SK-N-SH treated with all-trans-retinoic acid at 6 μM for 48 hours (cell line): ENCODE measurements at regions not wholly inside any gene's neighbourhood (a gene's known extent, or its start where the extent isn't known, plus 50 kb on each side); places are given as distances from the start of the nearest gene placed in this dataset.
"Not testable (repeated sequence)": the region's sequence is repeated elsewhere in the genome, so short reads cannot be mapped to it uniquely, and the experiment has no call there.

Experiments used
- ATAC-seq: fragments of 200-7000 bp; cut with Tn5 transposase; 3 replicates; pipeline ENCODE4 v1.9.1; 2020; ENCODE audit warnings: mild to moderate bottlenecking, moderate library complexity
- ARNTL ChIP-seq: fragments of 450-650 bp; formaldehyde crosslinking; IDR thresholded peaks from 2 replicates; pipeline ENCODE4 v1.5.0; 2020; ENCODE audit warnings: low read depth, mild to moderate bottlenecking, moderate library complexity, borderline replicate concordance
- BACH2 ChIP-seq: fragments of 250-450 bp; sonication (Bioruptor Pico); IDR thresholded peaks from 2 replicates; pipeline ENCODE4 v1.9.0; 2021; ENCODE audit warnings: mild to moderate bottlenecking, borderline replicate concordance
- CSDC2 ChIP-seq: fragments of 250-450 bp; sonication (Bioruptor Pico); IDR thresholded peaks from 2 replicates; pipeline ENCODE4 v1.5.0; 2020; ENCODE audit warnings: mild to moderate bottlenecking, moderate library complexity
- ESRRG ChIP-seq: fragments of 250-450 bp; sonication (Bioruptor Pico); IDR thresholded peaks from 2 replicates; pipeline ENCODE4 v1.6.1; 2021; ENCODE audit warnings: mild to moderate bottlenecking
- GLIS3 ChIP-seq: fragments of 250-450 bp; sonication (Bioruptor Pico); IDR thresholded peaks from 2 replicates; pipeline ENCODE4 v1.5.0; 2020; ENCODE audit warnings: mild to moderate bottlenecking, moderate library complexity
- ISL1 ChIP-seq: fragments of 250-450 bp; sonication (Bioruptor Pico); IDR thresholded peaks from 2 replicates; pipeline ENCODE4 v2.1.2; 2022; ENCODE audit warnings: mild to moderate bottlenecking, moderate library complexity
- OSR1 ChIP-seq: fragments of 250-450 bp; sonication (Bioruptor Pico); IDR thresholded peaks from 2 replicates; pipeline ENCODE4 v1.8.0; 2022; ENCODE audit warnings: moderate library complexity, mild to moderate bottlenecking, inconsistent platforms
- RARB ChIP-seq: fragments of 250-450 bp; sonication (Bioruptor Pico); IDR thresholded peaks from 2 replicates; pipeline ENCODE4 v1.8.0; 2021; ENCODE audit warnings: mild to moderate bottlenecking, moderate library complexity
- SNAI2 ChIP-seq: fragments of 250-450 bp; sonication (Bioruptor Pico); IDR thresholded peaks from 2 replicates; pipeline ENCODE4 v1.5.0; 2020; ENCODE audit warnings: mild to moderate bottlenecking, moderate library complexity
- TCF4 ChIP-seq: fragments of 250-450 bp; sonication (Bioruptor Pico); IDR thresholded peaks from 2 replicates; pipeline ENCODE4 v1.8.0; 2021; ENCODE audit warnings: mild to moderate bottlenecking, moderate library complexity, borderline replicate concordance
- TOX ChIP-seq: fragments of 250-450 bp; sonication (Bioruptor Pico); IDR thresholded peaks from 2 replicates; pipeline ENCODE4 v1.8.0; 2021; ENCODE audit warnings: mild to moderate bottlenecking, moderate library complexity, borderline replicate concordance
- ZC3H10 ChIP-seq: fragments of 250-450 bp; sonication (Bioruptor Pico); IDR thresholded peaks from 2 replicates; pipeline ENCODE4 v1.5.1; 2021; ENCODE audit warnings: mild to moderate bottlenecking, moderate library complexity
- ZFP3 ChIP-seq: fragments of 250-450 bp; sonication (Bioruptor Pico); IDR thresholded peaks from 2 replicates; pipeline ENCODE4 v1.5.0; 2020; ENCODE audit warnings: mild to moderate bottlenecking, moderate library complexity
- ZFP30 ChIP-seq: fragments of 450-650 bp; formaldehyde crosslinking; IDR thresholded peaks from 2 replicates; pipeline ENCODE4 v1.5.0; 2022; ENCODE audit warnings: mild to moderate bottlenecking, moderate library complexity
- ZNF70 ChIP-seq: fragments of 450-650 bp; formaldehyde crosslinking; IDR thresholded peaks from 2 replicates; pipeline ENCODE4 v1.5.0; 2020; ENCODE audit warnings: mild to moderate bottlenecking, moderate library complexity
- ZNF8 ChIP-seq: fragments of 450-650 bp; formaldehyde crosslinking; IDR thresholded peaks from 2 replicates; pipeline ENCODE4 v1.5.0; 2020; ENCODE audit warnings: mild to moderate bottlenecking, moderate library complexity
- TF ChIP-seq, protein P1 (sequence below): fragments of 250-450 bp; sonication (Bioruptor Pico); IDR thresholded peaks from 2 replicates; pipeline ENCODE4 v1.5.1; 2020; ENCODE audit warnings: low read depth, mild to moderate bottlenecking, moderate library complexity
- TF ChIP-seq, protein P2 (sequence below): fragments of 250-450 bp; sonication (Bioruptor Pico); IDR thresholded peaks from 2 replicates; pipeline ENCODE4 v1.8.0; 2021; ENCODE audit warnings: low read depth, mild to moderate bottlenecking, moderate library complexity, borderline replicate concordance
- TF ChIP-seq, protein P3 (sequence below): fragments of 250-450 bp; sonication (Bioruptor Pico); IDR thresholded peaks from 2 replicates; pipeline ENCODE4 v1.8.0; 2020; ENCODE audit warnings: mild to moderate bottlenecking, moderate library complexity, borderline replicate concordance

DNA sequence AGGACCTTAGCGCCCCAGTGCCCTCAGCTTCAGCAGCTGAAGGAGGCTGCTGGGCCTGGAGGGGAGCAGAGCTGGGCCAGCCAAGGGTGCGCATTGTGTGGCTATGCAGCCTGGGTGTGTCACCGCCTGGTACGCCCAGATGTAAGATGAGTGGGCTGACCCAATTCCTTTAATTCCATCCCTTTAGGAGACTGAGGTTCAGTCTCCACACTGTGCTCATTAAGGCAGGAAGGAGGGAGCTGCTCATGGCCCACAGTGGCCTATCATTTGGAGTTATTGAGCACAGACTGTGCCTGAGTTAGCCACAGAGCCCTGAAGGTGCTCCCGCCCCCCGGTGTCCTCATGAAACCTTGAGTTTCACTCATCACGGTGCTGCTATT, 194.1 kb upstream of the GLI2 start:
- TF ChIP-seq CSDC2: no peak
- no peak for TF ChIP-seq ZNF8 (CRISPR knock-in tag)
- TF ChIP-seq ISL1 (CRISPR knock-in tag): no peak
- TF ChIP-seq OSR1 (CRISPR knock-in tag): no peak
- ATAC-seq: no peak

DNA sequence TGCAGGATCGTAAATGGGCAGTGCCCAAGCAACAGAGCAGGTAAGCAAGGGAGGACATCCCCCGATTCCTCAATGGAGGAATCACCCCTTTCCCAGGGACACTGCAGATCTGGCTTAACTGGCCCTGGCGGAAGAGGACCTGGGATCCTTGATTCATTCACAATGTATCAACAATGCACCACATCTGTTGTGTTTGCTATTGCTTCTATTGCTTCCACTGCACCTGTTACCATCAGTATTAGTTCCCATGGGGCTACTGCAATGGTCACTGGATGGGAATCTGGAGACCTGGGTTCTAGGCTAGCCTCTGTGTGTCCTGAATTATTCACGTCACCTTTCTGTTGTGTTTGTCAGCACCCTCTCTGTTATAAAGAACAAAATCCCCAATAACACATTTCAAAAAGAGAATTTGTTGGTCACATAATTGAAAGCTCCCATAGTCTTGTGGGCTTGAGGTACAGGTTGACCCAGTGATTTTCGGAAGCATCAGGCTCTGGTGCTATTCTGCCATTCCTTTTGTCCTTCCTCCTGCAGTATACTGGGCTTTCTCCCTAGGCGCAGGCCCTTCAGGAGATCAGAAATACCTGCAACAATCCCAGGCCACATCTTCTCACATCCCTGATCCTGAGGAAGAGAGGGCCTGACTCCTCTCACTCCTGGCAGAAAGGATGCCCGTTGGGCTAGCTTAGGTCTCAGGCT, 193.5 kb upstream of the GLI2 start:
- ATAC-seq: no peak
- TF ChIP-seq CSDC2: no peak
- no peak for TF ChIP-seq TOX (CRISPR knock-in tag)
- TF ChIP-seq BACH2 (CRISPR knock-in tag): no peak
- no peak for TF ChIP-seq ZFP3 (CRISPR knock-in tag)
- no peak for TF ChIP-seq ZC3H10 (CRISPR knock-in tag)
- no peak for TF ChIP-seq OSR1 (CRISPR knock-in tag)
- TF ChIP-seq ZNF8 (CRISPR knock-in tag): no peak
- TF ChIP-seq GLIS3 (CRISPR knock-in tag): no peak
- no peak for TF ChIP-seq ISL1 (CRISPR knock-in tag)
- no peak for TF ChIP-seq TCF4 (CRISPR knock-in tag)
- no peak for TF ChIP-seq SNAI2 (CRISPR knock-in tag)

DNA sequence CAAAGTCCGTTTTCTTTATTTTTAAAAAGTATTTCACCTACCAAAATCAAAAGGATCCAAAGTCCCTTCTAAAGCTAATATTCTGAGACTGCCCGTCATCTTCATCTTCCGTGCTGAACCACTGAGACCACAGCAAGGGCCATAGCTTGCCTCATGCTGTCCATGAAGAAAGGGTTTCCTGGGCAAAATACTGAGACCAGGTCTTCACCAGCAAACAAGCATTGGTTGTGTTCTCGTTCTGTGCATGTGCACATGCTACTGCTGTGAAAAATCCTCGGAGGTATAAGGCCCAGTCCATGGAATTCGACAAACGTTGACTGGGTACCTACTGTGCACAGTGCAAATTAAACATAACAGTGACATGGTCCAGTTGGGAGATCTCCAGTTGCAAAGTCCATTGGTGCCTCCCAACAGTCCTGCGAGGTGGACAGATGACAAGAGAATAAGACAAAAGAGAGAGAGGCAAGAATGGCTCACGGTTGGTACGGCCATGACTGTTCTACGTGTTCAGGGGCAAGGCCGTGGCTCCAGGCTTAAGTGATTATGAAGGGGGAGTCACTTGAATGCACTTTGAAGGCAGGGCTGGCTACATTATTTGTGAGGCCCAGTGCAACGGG, 192.6 kb upstream of the GLI2 start:
- no peak for ATAC-seq
- TF ChIP-seq, protein P1, sequence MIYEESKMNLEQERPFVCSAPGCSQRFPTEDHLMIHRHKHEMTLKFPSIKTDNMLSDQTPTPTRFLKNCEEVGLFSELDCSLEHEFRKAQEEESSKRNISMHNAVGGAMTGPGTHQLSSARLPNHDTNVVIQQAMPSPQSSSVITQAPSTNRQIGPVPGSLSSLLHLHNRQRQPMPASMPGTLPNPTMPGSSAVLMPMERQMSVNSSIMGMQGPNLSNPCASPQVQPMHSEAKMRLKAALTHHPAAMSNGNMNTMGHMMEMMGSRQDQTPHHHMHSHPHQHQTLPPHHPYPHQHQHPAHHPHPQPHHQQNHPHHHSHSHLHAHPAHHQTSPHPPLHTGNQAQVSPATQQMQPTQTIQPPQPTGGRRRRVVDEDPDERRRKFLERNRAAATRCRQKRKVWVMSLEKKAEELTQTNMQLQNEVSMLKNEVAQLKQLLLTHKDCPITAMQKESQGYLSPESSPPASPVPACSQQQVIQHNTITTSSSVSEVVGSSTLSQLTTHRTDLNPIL (CRISPR knock-in tag): no peak
- TF ChIP-seq, all 23 proteins: peak for 0

DNA sequence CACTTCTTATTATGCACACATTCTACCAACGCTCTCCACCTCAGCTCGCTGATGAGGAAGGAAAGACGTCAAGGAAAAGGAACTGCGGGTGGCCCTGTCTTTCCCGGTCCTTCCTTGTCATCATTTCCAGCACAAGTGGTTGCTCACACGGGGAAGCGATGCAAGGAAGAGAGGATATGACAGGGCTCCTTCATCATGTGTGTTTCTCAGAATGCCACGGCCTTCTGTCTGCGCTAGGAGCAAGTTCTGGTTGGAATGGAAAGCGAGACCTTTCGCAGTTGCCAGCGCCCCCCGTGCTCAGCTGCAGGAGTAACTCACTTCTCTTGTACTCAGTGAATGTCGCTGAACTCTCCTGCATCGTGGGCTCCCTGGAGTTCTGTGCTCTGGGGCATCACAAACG, 191.8 kb upstream of the GLI2 start:
- no peak for ATAC-seq
- TF ChIP-seq TOX (CRISPR knock-in tag): no peak
- no peak for TF ChIP-seq GLIS3 (CRISPR knock-in tag)
- TF ChIP-seq, all 23 proteins: peak for 0

DNA sequence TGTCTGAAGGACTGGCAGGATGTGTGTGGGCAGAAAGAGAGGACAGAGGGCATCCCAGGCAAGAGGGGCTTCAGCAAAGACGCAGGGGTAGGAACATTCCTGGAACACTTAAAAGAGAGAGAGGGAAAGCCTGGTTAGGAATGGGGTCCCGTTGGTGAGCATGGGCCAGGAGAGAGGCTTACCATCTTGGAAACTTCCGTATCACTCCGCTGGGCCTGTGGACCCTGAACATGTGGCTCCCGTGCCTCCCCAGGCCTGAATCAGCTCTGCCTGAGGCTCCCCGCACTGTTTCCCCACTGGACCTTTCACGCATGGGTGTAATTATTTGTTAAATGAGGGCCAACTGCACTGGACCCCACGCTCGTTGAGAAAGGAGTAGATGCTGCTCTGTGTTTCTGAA, 191.1 kb upstream of the GLI2 start:
- ATAC-seq: no peak
- TF ChIP-seq, protein P2, sequence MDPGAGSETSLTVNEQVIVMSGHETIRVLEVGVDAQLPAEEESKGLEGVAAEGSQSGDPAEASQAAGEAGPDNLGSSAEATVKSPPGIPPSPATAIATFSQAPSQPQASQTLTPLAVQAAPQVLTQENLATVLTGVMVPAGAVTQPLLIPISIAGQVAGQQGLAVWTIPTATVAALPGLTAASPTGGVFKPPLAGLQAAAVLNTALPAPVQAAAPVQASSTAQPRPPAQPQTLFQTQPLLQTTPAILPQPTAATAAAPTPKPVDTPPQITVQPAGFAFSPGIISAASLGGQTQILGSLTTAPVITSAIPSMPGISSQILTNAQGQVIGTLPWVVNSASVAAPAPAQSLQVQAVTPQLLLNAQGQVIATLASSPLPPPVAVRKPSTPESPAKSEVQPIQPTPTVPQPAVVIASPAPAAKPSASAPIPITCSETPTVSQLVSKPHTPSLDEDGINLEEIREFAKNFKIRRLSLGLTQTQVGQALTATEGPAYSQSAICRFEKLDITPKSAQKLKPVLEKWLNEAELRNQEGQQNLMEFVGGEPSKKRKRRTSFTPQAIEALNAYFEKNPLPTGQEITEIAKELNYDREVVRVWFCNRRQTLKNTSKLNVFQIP (CRISPR knock-in tag): no peak
- TF ChIP-seq ZC3H10 (CRISPR knock-in tag) (no peak), BACH2 (CRISPR knock-in tag) (no peak), ZFP30 (CRISPR knock-in tag) (no peak), TCF4 (CRISPR knock-in tag) (no peak), ZFP3 (CRISPR knock-in tag) (no peak), TOX (CRISPR knock-in tag) (no peak), ZNF70 (CRISPR knock-in tag) (no peak), ISL1 (CRISPR knock-in tag) (no peak), ARNTL (CRISPR knock-in tag) (no peak), ESRRG (no peak), RARB (CRISPR knock-in tag) (no peak), CSDC2 (no peak), GLIS3 (CRISPR knock-in tag) (no peak)
- TF ChIP-seq, protein P3, sequence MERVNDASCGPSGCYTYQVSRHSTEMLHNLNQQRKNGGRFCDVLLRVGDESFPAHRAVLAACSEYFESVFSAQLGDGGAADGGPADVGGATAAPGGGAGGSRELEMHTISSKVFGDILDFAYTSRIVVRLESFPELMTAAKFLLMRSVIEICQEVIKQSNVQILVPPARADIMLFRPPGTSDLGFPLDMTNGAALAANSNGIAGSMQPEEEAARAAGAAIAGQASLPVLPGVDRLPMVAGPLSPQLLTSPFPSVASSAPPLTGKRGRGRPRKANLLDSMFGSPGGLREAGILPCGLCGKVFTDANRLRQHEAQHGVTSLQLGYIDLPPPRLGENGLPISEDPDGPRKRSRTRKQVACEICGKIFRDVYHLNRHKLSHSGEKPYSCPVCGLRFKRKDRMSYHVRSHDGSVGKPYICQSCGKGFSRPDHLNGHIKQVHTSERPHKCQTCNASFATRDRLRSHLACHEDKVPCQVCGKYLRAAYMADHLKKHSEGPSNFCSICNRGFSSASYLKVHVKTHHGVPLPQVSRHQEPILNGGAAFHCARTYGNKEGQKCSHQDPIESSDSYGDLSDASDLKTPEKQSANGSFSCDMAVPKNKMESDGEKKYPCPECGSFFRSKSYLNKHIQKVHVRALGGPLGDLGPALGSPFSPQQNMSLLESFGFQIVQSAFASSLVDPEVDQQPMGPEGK: no peak
- TF ChIP-seq, protein P1 (CRISPR knock-in tag): no peak

DNA sequence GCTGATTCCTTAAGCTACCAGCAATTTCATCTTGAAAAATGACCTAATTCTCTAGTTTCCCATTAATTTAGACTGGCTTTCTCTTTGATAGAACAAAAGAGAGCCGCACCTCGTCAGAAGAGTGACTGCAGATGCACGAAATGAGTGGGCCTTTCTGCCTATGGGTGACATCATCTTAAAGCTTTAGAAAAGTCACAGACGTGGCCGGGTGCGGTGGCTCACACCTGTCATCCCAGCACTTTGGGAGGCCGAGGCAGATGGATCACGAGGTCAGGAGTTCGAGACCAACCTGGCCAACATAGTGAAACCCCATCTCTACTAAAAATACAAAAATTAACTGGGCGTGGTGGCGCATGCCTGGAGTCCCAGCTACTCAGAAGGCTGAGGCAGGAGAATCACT, 190.7 kb upstream of the GLI2 start:
- ATAC-seq: not testable (repeated sequence)
